ENCODE measurements at regions not wholly inside any gene's neighbourhood (a gene's known extent, or its start where the extent isn't known, plus 50 kb on each side); places are given as distances from the start of the nearest gene placed in this dataset.

DNA sequence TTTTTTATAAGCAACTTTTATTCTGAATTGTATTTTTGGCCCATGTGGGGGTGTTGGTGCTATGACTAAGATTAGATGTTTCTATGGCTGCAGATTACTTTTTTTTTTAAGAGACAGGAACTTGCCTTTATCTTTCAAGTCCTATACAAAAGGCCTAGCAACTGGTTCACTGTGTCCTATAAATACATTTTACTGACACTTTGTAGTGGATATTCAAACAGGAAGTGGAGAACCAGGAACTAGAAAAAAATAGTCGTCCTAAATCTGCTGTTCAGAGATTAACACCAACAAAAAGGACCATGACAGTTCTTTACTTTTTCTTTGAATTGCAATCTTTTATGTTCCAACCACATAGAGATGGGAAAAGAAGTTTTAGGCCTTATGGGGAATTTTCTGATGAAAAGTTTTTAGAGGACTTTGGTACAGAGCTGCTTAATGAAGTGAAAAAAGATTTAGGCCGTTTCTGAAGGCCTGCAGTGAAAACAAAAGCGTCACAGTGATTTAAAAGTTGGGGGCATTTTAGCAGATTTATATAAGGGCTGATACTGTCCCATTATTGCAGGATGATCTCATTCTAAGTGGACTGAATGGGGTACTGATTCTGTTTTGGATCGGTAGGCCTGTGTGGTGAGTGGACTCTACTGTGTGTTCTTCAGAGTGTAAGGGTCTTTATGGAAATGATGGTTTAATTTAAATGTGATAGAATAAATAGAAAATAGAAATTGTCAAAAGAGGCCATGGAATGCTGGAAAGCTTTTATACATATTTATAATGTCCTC, 136.4 kb upstream of the DEPDC1 start:
- TF ChIP-seq POLR2AphosphoS5 (IDR thresholded peaks at IDR 0.05) (no peak), CTCF (IDR thresholded peaks at IDR 0.05) (no peak)

Data from breast epithelium (tissue), 3 donors.